ENCODE measurements at regions not wholly inside any gene's neighbourhood (a gene's known extent, or its start where the extent isn't known, plus 50 kb on each side); places are given as distances from the start of the nearest gene placed in this dataset.

GRCh38 chr20:16966276-16966880 is 218.2 kb downstream of the OTOR start (continued):
- TF ChIP-seq ZSCAN5A (tag by site-specific recombination; IDR thresholded peaks at IDR 0.05) (no peak), PATZ1 (tag by site-specific recombination; IDR thresholded peaks at IDR 0.05) (no peak), ZNF114 (tag by site-specific recombination; IDR thresholded peaks at IDR 0.05) (no peak), ZNF639 (tag by site-specific recombination; IDR thresholded peaks at IDR 0.05) (no peak), ZNF423 (tag by site-specific recombination; IDR thresholded peaks at IDR 0.05) (no peak), ZNF747 (tag by site-specific recombination; IDR thresholded peaks at IDR 0.05) (no peak), ZNF398 (tag by site-specific recombination; IDR thresholded peaks at IDR 0.05) (no peak)

- Histone ChIP-seq H3K4me1 (ENCODE audit: control insufficient read depth, insufficient read depth, low read length) (no peaks in the 10 kb centered on the region), H3K27ac (ENCODE audit: extremely low read depth, low read depth, low read length) (no peak overlapping the region), H3K4me3 (ENCODE audit: low read depth, low read length) (no peak overlapping the region), H3K36me3 (ENCODE audit: control insufficient read depth in 2 of 2, insufficient read depth in 1 of 2, low read length in 2 of 2) (no peaks in the 10 kb centered on the region), H3K9me3 (ENCODE audit: control insufficient read depth, insufficient read depth, low read depth, low read length) (no peaks in the 10 kb centered on the region)
- CTCF ChIA-PET, result no interaction called here
- POLR2A ChIA-PET, result no interaction called here
- no peak for TF ChIP-seq ZIC2 (tag by site-specific recombination; IDR thresholded peaks at IDR 0.05)
- no peak for TF ChIP-seq ZNF518A (tag by site-specific recombination; conservative IDR thresholded peaks at IDR 0.05; ENCODE audit: low read depth)
- TF ChIP-seq ZNF776 (tag by site-specific recombination; IDR thresholded peaks at IDR 0.05; ENCODE audit: borderline replicate concordance), result no peak
- TF ChIP-seq KLF1 (tag by site-specific recombination; IDR thresholded peaks at IDR 0.05), result no peak
- no peak for TF ChIP-seq ZNF133 (tag by site-specific recombination; IDR thresholded peaks at IDR 0.05)
- TF ChIP-seq ZNF416 (tag by site-specific recombination; IDR thresholded peaks at IDR 0.05), result no peak
- no peak for TF ChIP-seq ZNF169 (tag by site-specific recombination; IDR thresholded peaks at IDR 0.05)
- TF ChIP-seq ZXDB (tag by site-specific recombination; IDR thresholded peaks at IDR 0.05), result no peak
- no peak for TF ChIP-seq ZNF626 (tag by site-specific recombination; IDR thresholded peaks at IDR 0.05)
- TF ChIP-seq ZNF510 (tag by site-specific recombination; IDR thresholded peaks at IDR 0.05; ENCODE audit: insufficient replicate concordance), result no peak
- no peak for TF ChIP-seq ZNF670 (tag by site-specific recombination; IDR thresholded peaks at IDR 0.05; ENCODE audit: low read depth)
- TF ChIP-seq TSHZ1 (tag by site-specific recombination; IDR thresholded peaks at IDR 0.05; ENCODE audit: borderline replicate concordance), result no peak
These were observed 219.9 kb downstream of the OTOR start for GRCh38 chr20:16968099-16968498.

All from HEK293 (cell line).